OCI-LY7 (cell line): ENCODE measurements at regions not wholly inside any gene's neighbourhood (a gene's known extent, or its start where the extent isn't known, plus 50 kb on each side); places are given as distances from the start of the nearest gene placed in this dataset.

Source experiments
- EZH2phosphoT487 ChIP-seq: fragments of 200-600 bp; sonication (generic); IDR thresholded peaks from 2 replicates; pipeline ENCODE4 v1.6.1; 2018; ENCODE audit warnings: low read depth, borderline replicate concordance, mild to moderate bottlenecking, mixed run types, antibody characterized with exemption, low read length, moderate library complexity, mixed read lengths
- TF ChIP-seq, protein P1 (sequence below): fragments of 200-600 bp; sonication (generic); conservative IDR thresholded peaks from 2 replicates; pipeline ENCODE4 v1.5.1; 2014; ENCODE audit warnings: mild to moderate bottlenecking, antibody characterized with exemption, low read length, moderate library complexity, mixed read lengths

DNA sequence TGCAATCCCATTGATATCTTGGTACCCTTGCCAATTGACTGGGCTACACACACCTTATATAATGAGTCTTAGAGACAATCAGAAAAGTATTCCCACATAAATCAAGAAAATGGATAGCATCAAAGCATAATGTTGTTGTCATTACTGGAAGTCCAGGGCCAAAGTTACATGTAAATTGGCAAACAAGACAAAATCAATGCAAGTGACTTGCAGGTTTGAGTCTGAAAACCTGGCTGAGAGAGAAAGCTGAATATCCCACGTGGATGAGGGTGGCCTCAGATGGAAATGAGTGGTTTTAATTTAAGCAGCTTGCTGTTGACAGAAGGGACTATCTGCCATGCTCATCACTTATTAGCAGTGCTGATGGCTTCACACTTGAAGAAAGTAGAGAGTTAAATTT is 324.0 kb upstream of the MON1B start:
- TF ChIP-seq, protein P1, sequence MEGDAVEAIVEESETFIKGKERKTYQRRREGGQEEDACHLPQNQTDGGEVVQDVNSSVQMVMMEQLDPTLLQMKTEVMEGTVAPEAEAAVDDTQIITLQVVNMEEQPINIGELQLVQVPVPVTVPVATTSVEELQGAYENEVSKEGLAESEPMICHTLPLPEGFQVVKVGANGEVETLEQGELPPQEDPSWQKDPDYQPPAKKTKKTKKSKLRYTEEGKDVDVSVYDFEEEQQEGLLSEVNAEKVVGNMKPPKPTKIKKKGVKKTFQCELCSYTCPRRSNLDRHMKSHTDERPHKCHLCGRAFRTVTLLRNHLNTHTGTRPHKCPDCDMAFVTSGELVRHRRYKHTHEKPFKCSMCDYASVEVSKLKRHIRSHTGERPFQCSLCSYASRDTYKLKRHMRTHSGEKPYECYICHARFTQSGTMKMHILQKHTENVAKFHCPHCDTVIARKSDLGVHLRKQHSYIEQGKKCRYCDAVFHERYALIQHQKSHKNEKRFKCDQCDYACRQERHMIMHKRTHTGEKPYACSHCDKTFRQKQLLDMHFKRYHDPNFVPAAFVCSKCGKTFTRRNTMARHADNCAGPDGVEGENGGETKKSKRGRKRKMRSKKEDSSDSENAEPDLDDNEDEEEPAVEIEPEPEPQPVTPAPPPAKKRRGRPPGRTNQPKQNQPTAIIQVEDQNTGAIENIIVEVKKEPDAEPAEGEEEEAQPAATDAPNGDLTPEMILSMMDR, result no peak
- no peak for TF ChIP-seq EZH2phosphoT487
